ENCODE measurements at regions not wholly inside any gene's neighbourhood (a gene's known extent, or its start where the extent isn't known, plus 50 kb on each side); places are given as distances from the start of the nearest gene placed in this dataset.
A peak's percentile ranks its signal among the peaks of the same experiment; 100 is the strongest.

- TF ChIP-seq CTCF (IDR thresholded peaks at IDR 0.05; ENCODE audit: insufficient read depth, low read length, severe bottlenecking) = no peak
- FAIRE-seq = peak; percentile 81
- Histone ChIP-seq H3K27me3 (ENCODE audit: control insufficient read depth, insufficient read depth, low read length) (no peaks in the 10 kb centered on the region), H3K36me3 (ENCODE audit: control insufficient read depth, insufficient read depth, low read length) (no peaks in the 10 kb centered on the region), H3K4me3 (ENCODE audit: low read depth, low read length) (no peak overlapping the region)
- no peak for DNase-seq (ENCODE audit: low read depth)
These were observed 87.1 kb upstream of the KCNA1 start for GRCh38 chr12:4822572-4822971.

- DNase-seq (ENCODE audit: low read depth) (peak; percentile 81), FAIRE-seq (no peak)
- H3K36me3 ChIP-seq (ENCODE audit: control insufficient read depth, insufficient read depth, low read length) = no peaks in the 10 kb centered on the region
- TF ChIP-seq CTCF (IDR thresholded peaks at IDR 0.05; ENCODE audit: insufficient read depth, low read length, severe bottlenecking) = no peak
- H3K4me3 ChIP-seq (ENCODE audit: low read depth, low read length) = no peak overlapping the region
- no peaks in the 10 kb centered on the region for H3K27me3 ChIP-seq (ENCODE audit: control insufficient read depth, insufficient read depth, low read length)
These were observed 85.3 kb upstream of the KCNA1 start for GRCh38 chr12:4824380-4824779.

- H3K27me3 ChIP-seq (ENCODE audit: control insufficient read depth, insufficient read depth, low read length) = no peaks in the 10 kb centered on the region
- no peak for DNase-seq (ENCODE audit: low read depth)
- no peak for FAIRE-seq
These were observed 84.5 kb upstream of the KCNA1 start for GRCh38 chr12:4825011-4825858.

GRCh38 chr12:4826909-4827308, 82.8 kb upstream of the KCNA1 start:
- no peak for TF ChIP-seq CTCF (IDR thresholded peaks at IDR 0.05; ENCODE audit: insufficient read depth, low read length, severe bottlenecking)
- Histone ChIP-seq H3K36me3 (ENCODE audit: control insufficient read depth, insufficient read depth, low read length) (no peaks in the 10 kb centered on the region), H3K27me3 (ENCODE audit: control insufficient read depth, insufficient read depth, low read length) (no peaks in the 10 kb centered on the region), H3K4me3 (ENCODE audit: low read depth, low read length) (no peak overlapping the region)
- no peak for FAIRE-seq
- no peak for DNase-seq (ENCODE audit: low read depth)

More at GRCh38 chr12:4825011-4825858, 84.5 kb upstream of the KCNA1 start:
- Histone ChIP-seq H3K36me3 (ENCODE audit: control insufficient read depth, insufficient read depth, low read length) (no peaks in the 10 kb centered on the region), H3K4me3 (ENCODE audit: low read depth, low read length) (no peak overlapping the region)
- TF ChIP-seq CTCF (IDR thresholded peaks at IDR 0.05; ENCODE audit: insufficient read depth, low read length, severe bottlenecking) = no peak

- FAIRE-seq (no peak), DNase-seq (ENCODE audit: low read depth) (no peak)
- H3K27me3 ChIP-seq (ENCODE audit: control insufficient read depth, insufficient read depth, low read length) = no peaks in the 10 kb centered on the region
- no peaks in the 10 kb centered on the region for H3K36me3 ChIP-seq (ENCODE audit: control insufficient read depth, insufficient read depth, low read length)
- TF ChIP-seq CTCF (IDR thresholded peaks at IDR 0.05; ENCODE audit: insufficient read depth, low read length, severe bottlenecking) = no peak
- H3K4me3 ChIP-seq (ENCODE audit: low read depth, low read length) = no peak overlapping the region
These were observed 81.5 kb upstream of the KCNA1 start for GRCh38 chr12:4828176-4828575.

Data from bronchial epithelial cell (primary cell).